ENCODE measurements at regions not wholly inside any gene's neighbourhood (a gene's known extent, or its start where the extent isn't known, plus 50 kb on each side); places are given as distances from the start of the nearest gene placed in this dataset.

- no peak overlapping the region for H3K4me3 ChIP-seq (ENCODE audit: low read length)
- DNase-seq (ENCODE audit: low read depth): no peak
- TF ChIP-seq CTCF (IDR thresholded peaks at IDR 0.05; ENCODE audit: insufficient read depth, low read depth, low read length, missing control alignments): no peak
These were observed 383.7 kb upstream of the ZNF507 start for GRCh38 chr19:31961667-31962066.

GRCh38 chr19:31962561-31962996, 382.8 kb upstream of the ZNF507 start:
- no peak for DNase-seq (ENCODE audit: low read depth)
- no peak for TF ChIP-seq CTCF (IDR thresholded peaks at IDR 0.05; ENCODE audit: insufficient read depth, low read depth, low read length, missing control alignments)
- no peak overlapping the region for H3K4me3 ChIP-seq (ENCODE audit: low read length)

GRCh38 chr19:31963746-31964145, 381.7 kb upstream of the ZNF507 start:
- no peak for TF ChIP-seq CTCF (IDR thresholded peaks at IDR 0.05; ENCODE audit: insufficient read depth, low read depth, low read length, missing control alignments)
- no peak overlapping the region for H3K4me3 ChIP-seq (ENCODE audit: low read length)
- no peak for DNase-seq (ENCODE audit: low read depth)

GRCh38 chr19:31969016-31969415, 376.4 kb upstream of the ZNF507 start:
- DNase-seq (ENCODE audit: low read depth): no peak
- TF ChIP-seq CTCF (IDR thresholded peaks at IDR 0.05; ENCODE audit: insufficient read depth, low read depth, low read length, missing control alignments): no peak
- H3K4me3 ChIP-seq (ENCODE audit: low read length): no peak overlapping the region

- H3K4me3 ChIP-seq (ENCODE audit: low read length): no peak overlapping the region
- DNase-seq (ENCODE audit: low read depth): no peak
- no peak for TF ChIP-seq CTCF (IDR thresholded peaks at IDR 0.05; ENCODE audit: insufficient read depth, low read depth, low read length, missing control alignments)
These were observed 375.4 kb upstream of the ZNF507 start for GRCh38 chr19:31970027-31970461.

GRCh38 chr19:31974290-31974689, 371.1 kb upstream of the ZNF507 start:
- H3K4me3 ChIP-seq (ENCODE audit: low read length): no peak overlapping the region
- DNase-seq (ENCODE audit: low read depth): no peak
- TF ChIP-seq CTCF (IDR thresholded peaks at IDR 0.05; ENCODE audit: insufficient read depth, low read depth, low read length, missing control alignments): no peak

- DNase-seq (ENCODE audit: low read depth): no peak
- TF ChIP-seq CTCF (IDR thresholded peaks at IDR 0.05; ENCODE audit: insufficient read depth, low read depth, low read length, missing control alignments): no peak
- no peak overlapping the region for H3K4me3 ChIP-seq (ENCODE audit: low read length)
These were observed 370.5 kb upstream of the ZNF507 start for GRCh38 chr19:31974941-31975340.

All from epithelial cell of esophagus (primary cell).